Hepatocyte (in vitro differentiated cells): ENCODE measurements at regions not wholly inside any gene's neighbourhood (a gene's known extent, or its start where the extent isn't known, plus 50 kb on each side); places are given as distances from the start of the nearest gene placed in this dataset.
A peak's percentile ranks its signal among the peaks of the same experiment; 100 is the strongest.

ENCODE experiments used
- DNase-seq: peaks from one replicate; pipeline ENCODE4 v3.0.0-alpha.2; 2016; ENCODE audit warnings: low spot score
- H2AFZ ChIP-seq: fragments of 200-600 bp; sonication (generic); 2 replicates; pipeline ENCODE4 v1.6.0; 2016; ENCODE audit warnings: antibody characterized with exemption, mild to moderate bottlenecking
- H3K27ac ChIP-seq: fragments of 200-600 bp; sonication (generic); 2 replicates; pipeline ENCODE4 v1.5.1; 2016; ENCODE audit warnings: mild to moderate bottlenecking
- H3K27me3 ChIP-seq: fragments of 200-600 bp; sonication (generic); 2 replicates; pipeline ENCODE4 v1.6.1; 2016
- H3K36me3 ChIP-seq: fragments of 200-600 bp; sonication (generic); replicated peaks from 2 replicates; pipeline ENCODE4 v1.5.1; 2016; ENCODE audit warnings: low read depth; ENCODE audit not compliant: insufficient read depth
- H3K4me1 ChIP-seq: fragments of 200-600 bp; sonication (generic); 2 replicates; pipeline ENCODE4 v1.5.1; 2016; ENCODE audit warnings: mild to moderate bottlenecking, moderate library complexity; ENCODE audit not compliant: insufficient read depth
- H3K4me2 ChIP-seq: fragments of 200-600 bp; sonication (generic); 2 replicates; pipeline ENCODE4 v1.6.0; 2016
- H3K4me3 ChIP-seq: fragments of 200-600 bp; sonication (generic); 2 replicates; pipeline ENCODE4 v1.5.1; 2016; ENCODE audit warnings: mild to moderate bottlenecking
- H3K79me2 ChIP-seq: fragments of 200-600 bp; sonication (generic); 2 replicates; pipeline ENCODE4 v1.6.0; 2017; ENCODE audit warnings: mild to moderate bottlenecking
- H3K9me2 ChIP-seq: fragments of 200-600 bp; sonication (generic); replicated peaks from 2 replicates; pipeline ENCODE4 v1.6.0; 2017; ENCODE audit warnings: mild to moderate bottlenecking; ENCODE audit not compliant: insufficient read depth
- H3K9me3 ChIP-seq: fragments of 200-600 bp; sonication (generic); 2 replicates; pipeline ENCODE4 v1.5.1; 2016; ENCODE audit warnings: low read depth, mild to moderate bottlenecking
- H4K20me1 ChIP-seq: fragments of 200-600 bp; sonication (generic); 2 replicates; pipeline ENCODE4 v1.6.0; 2016; ENCODE audit warnings: mild to moderate bottlenecking; ENCODE audit not compliant: insufficient read depth, poor library complexity, severe bottlenecking
- CTCF ChIP-seq: fragments of 200-600 bp; sonication (generic); IDR thresholded peaks from 2 replicates; pipeline ENCODE4 v1.5.1; 2016; ENCODE audit warnings: antibody characterized with exemption, mild to moderate bottlenecking; ENCODE audit not compliant: poor library complexity
- EZH2 ChIP-seq: fragments of 200-600 bp; sonication (generic); IDR thresholded peaks from 2 replicates; pipeline ENCODE4 v1.6.1; 2016; ENCODE audit warnings: antibody characterized with exemption, mild to moderate bottlenecking, borderline replicate concordance
- EZH2phosphoT487 ChIP-seq: fragments of 200-600 bp; sonication (generic); IDR thresholded peaks from one replicate; pipeline ENCODE4 v1.6.1; 2018; ENCODE audit warnings: antibody characterized with exemption, mild to moderate bottlenecking, low read depth, moderate library complexity; ENCODE audit not compliant: unreplicated experiment, severe bottlenecking
- WGBS: methylation state at CpG from one replicate; pipeline ENCODE4 v1.1.6; 2016; ENCODE audit warnings: low lambda C conversion rate; ENCODE audit errors: missing lambda C conversion rate; 5-methylcytosine and 5-hydroxymethylcytosine counted together

DNA sequence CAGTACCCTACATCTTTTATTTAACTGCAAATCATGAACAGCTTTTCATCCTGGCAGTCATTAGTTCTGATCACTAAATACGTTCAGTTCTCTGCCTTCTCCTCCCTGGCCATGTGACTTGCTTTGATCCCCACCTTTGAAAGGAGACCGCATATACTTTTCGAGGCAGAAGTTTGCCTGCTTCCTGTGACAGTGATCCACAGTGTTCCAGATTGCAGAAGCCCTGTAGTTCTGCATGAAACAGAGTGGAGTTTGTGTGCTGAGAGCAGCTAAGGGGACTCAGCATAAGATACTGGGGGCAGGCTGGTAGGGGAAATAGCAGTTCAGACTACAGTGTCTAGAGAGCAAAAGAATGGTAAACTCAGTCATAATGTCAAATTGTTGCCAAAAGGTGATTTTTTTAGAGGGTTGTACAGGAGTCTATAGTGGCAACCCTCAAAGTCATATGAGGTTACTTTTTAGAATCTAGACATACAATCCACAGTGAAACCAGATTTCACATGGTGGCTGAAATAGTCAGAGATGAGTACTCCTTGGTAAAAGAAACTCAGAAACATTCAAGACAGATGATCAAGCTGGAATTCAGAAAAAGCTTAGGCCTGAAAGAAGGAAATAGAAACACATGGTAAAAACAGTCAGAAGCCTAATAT lies 1800.4 kb upstream of the CELF4 start:
- WGBS = 71% methylated on average over 3 of the region's 3 CpGs
- Histone ChIP-seq H3K4me1 (no peaks in the 10 kb centered on the region), H3K36me3 (no peaks in the 10 kb centered on the region), H4K20me1 (no peaks in the 10 kb centered on the region), H3K27ac (no peak overlapping the region), H3K9me3 (no peaks in the 10 kb centered on the region), H3K4me2 (no peak overlapping the region), H3K4me3 (no peak overlapping the region), H3K79me2 (no peaks in the 10 kb centered on the region), H3K9me2 (no peaks in the 10 kb centered on the region), H3K27me3 (no peaks in the 10 kb centered on the region), H2AFZ (peak overlapping the region; percentile 15)
- TF ChIP-seq CTCF (no peak), EZH2 (no peak), EZH2phosphoT487 (no peak)
- no peak for DNase-seq

DNA sequence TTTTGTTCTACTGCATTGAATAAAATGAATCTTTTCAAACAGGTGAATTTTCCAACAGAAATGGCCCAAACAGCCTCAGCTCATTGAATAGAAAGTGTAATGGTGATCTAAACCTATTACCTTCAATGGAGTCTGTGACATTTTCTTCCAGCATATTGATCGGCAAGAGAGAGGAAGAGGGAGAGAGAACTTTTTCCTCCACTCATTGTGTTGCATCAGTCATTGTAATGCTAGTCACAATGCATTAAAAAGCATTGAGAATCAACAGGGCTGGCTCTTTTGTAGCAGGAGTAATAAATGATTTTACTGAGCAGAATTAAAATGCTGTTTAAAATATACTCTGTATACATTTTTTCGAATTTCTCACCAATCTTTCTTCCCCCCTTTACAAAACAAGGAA lies 1794.5 kb upstream of the CELF4 start:
- no peaks in the 10 kb centered on the region for H3K9me2 ChIP-seq
- WGBS = 72% methylated on average over 2 of the region's 2 CpGs
- no peak overlapping the region for H3K27ac ChIP-seq
- H3K4me2 ChIP-seq = no peak overlapping the region
- no peak overlapping the region for H2AFZ ChIP-seq
- H3K36me3 ChIP-seq = no peaks in the 10 kb centered on the region
- no peak for DNase-seq
- H4K20me1 ChIP-seq = no peaks in the 10 kb centered on the region
- TF ChIP-seq EZH2phosphoT487 (no peak), CTCF (no peak)
- H3K27me3 ChIP-seq = no peaks in the 10 kb centered on the region
- H3K79me2 ChIP-seq = no peaks in the 10 kb centered on the region
- no peak overlapping the region for H3K4me3 ChIP-seq
- no peaks in the 10 kb centered on the region for H3K4me1 ChIP-seq
- no peaks in the 10 kb centered on the region for H3K9me3 ChIP-seq

GRCh38 chr18:39359636-39360035 lies 1794.0 kb upstream of the CELF4 start:
- TF ChIP-seq EZH2phosphoT487 = no peak
- no peak for TF ChIP-seq EZH2
- TF ChIP-seq CTCF = no peak
- Histone ChIP-seq H3K79me2 (no peaks in the 10 kb centered on the region), H3K9me2 (no peaks in the 10 kb centered on the region), H3K4me3 (no peak overlapping the region), H3K4me2 (no peak overlapping the region), H3K36me3 (no peaks in the 10 kb centered on the region), H3K9me3 (no peaks in the 10 kb centered on the region), H4K20me1 (no peaks in the 10 kb centered on the region), H3K4me1 (no peaks in the 10 kb centered on the region), H3K27ac (no peak overlapping the region), H3K27me3 (no peaks in the 10 kb centered on the region), H2AFZ (no peak overlapping the region)
- no peak for DNase-seq
- WGBS = 77% methylated on average over 4 of the region's 4 CpGs

DNA sequence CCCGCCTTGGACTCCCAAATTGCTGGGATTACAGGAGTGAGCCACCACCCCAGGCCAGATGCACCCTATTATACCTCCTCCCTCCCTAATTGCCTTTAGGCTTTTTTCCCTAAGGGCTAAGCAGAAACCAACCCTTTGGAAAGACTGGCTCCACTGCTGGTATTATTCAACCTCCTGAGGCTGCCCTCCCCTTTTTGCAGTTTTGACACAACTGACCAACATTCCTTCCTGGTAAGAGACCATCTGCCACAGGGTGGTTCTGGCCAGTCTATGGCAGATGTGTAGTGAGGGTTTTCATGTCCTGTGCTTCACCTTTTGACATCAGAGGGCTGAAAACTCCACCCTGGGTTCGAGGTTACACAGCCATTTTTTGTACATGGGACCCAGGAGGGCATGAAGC lies 1785.3 kb upstream of the CELF4 start:
- Histone ChIP-seq H3K4me3 (no peak overlapping the region), H3K4me1 (no peaks in the 10 kb centered on the region), H3K79me2 (no peaks in the 10 kb centered on the region), H2AFZ (no peak overlapping the region), H3K36me3 (no peaks in the 10 kb centered on the region), H3K9me3 (no peaks in the 10 kb centered on the region), H3K9me2 (no peaks in the 10 kb centered on the region), H3K27ac (no peak overlapping the region), H3K4me2 (no peak overlapping the region), H3K27me3 (no peaks in the 10 kb centered on the region), H4K20me1 (no peaks in the 10 kb centered on the region)
- TF ChIP-seq EZH2phosphoT487 = no peak
- no peak for TF ChIP-seq CTCF
- TF ChIP-seq EZH2 = no peak
- WGBS = 93% methylated on average over 2 of the region's 2 CpGs
- no peak for DNase-seq
